Stimulated activated CD8-positive, alpha-beta memory T cell treated with anti-CD3 and anti-CD28 coated beads, Interleukin-4, amount 100 ng/mL, for 1 hour (primary cell): ENCODE measurements at regions not wholly inside any gene's neighbourhood (a gene's known extent, or its start where the extent isn't known, plus 50 kb on each side); places are given as distances from the start of the nearest gene placed in this dataset.

ENCODE experiments used
- DNase-seq, 2 donors: peaks; one replicate each; pipeline ENCODE4 v3.0.0-alpha.2; 2020; ENCODE audit warnings: low read depth in 2 of 2, low spot score in 1 of 2

- DNase-seq = no peak
Measured at GRCh38 chr12:107467716-107468115, 217.9 kb upstream of the PWP1 start.

GRCh38 chr12:107468182-107468581 is 217.4 kb upstream of the PWP1 start:
- DNase-seq = no peak

GRCh38 chr12:107469011-107469410 is 216.6 kb upstream of the PWP1 start:
- DNase-seq = no peak

- DNase-seq = no peak
Measured at GRCh38 chr12:107470645-107471044, 215.0 kb upstream of the PWP1 start.

GRCh38 chr12:107472308-107472707 is 213.3 kb upstream of the PWP1 start:
- DNase-seq = no peak

- no peak for DNase-seq
Measured at GRCh38 chr12:107474099-107474498, 211.5 kb upstream of the PWP1 start.

DNA sequence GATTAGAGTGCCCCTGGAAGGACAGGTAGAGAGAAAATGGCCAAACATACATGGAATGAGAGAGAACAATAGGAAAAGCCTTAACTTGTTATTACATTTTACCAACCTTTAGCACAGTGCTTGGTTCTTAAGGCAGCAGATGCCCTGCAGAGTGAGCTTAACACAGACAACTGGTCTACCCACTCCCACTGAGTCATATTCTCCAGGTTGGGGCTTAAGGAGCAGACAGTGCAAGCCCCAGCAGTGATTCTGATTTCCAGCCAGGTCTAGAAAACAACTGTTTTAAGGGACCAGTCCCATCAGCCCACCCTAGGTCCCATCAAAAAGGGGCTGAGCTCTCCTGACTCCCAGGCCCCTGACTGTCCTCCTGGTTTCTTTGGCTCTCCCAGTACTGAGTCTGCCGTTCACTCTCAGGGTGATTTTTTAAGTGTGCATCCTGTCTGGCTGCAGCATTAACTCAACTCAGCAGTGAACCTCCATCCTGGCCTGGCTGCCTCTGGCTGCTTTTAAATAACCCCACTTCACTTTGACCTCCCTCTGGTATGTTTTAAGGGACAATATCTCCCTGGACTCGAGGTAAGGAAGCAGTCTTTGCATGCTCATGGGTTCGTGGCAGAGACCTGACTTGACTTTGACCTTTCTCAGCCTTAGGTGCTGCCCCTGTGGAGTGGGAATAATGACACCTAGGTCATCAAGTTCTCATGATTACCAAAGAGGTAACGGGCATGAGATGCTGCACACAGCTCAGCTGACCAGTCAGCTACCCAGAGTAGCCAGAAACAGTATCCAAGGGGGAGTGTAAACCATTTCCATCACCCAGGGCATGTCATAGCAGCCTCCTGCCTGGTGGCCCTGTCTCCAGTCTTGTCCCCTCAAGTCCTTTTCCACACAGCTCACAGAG is 210.7 kb upstream of the PWP1 start:
- DNase-seq = no peak

- DNase-seq = no peak
Measured at GRCh38 chr12:107475900-107476299, 209.7 kb upstream of the PWP1 start.

GRCh38 chr12:107477018-107477417 is 208.6 kb upstream of the PWP1 start:
- DNase-seq = no peak

GRCh38 chr12:107477947-107478610 is 207.5 kb upstream of the PWP1 start:
- no peak for DNase-seq

GRCh38 chr12:107478881-107479280 is 206.7 kb upstream of the PWP1 start:
- DNase-seq = no peak

- no peak for DNase-seq
Measured at GRCh38 chr12:107480836-107481608, 204.6 kb upstream of the PWP1 start.

DNA sequence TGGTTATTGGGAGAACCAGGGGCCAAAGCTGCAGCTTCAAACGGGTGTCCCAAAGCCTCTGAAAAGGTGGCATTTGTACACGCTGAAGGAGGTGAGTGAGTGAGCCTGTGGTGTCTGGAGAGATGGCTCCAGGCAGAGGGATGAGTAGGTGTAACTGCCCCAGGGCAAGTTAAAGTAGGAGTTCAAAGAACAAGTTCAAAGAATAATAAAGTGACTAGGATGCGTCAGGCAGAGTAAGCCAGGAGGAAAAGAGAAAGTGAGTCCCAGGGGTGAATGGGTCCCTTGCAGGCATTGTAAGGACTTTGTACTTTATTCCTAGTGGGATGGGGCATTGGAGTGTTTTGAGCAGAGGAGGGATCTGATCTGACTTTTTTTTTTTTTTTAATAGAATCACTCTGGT is 201.4 kb upstream of the PWP1 start:
- DNase-seq = no peak

GRCh38 chr12:107484941-107485340 is 200.7 kb upstream of the PWP1 start:
- DNase-seq = no peak

DNA sequence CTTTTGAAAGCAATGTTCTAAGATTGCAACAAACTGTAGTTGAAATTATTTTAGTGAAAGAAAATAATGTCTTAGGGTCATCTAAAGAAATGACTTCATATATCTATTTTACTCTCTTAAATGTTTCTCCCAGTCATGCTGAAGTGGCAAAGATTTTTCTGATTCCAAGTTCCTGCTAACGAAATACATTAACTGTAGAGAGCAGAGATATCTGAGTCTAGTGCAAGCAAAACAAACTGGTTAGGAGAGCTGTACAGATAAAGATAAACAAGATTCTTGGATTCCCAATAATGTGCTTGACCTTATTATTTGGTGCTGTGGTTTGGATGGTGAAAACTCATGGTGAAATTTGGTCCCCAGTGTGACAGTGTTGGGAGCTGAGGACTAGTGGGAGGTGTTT is 199.9 kb upstream of the PWP1 start:
- DNase-seq = no peak

DNA sequence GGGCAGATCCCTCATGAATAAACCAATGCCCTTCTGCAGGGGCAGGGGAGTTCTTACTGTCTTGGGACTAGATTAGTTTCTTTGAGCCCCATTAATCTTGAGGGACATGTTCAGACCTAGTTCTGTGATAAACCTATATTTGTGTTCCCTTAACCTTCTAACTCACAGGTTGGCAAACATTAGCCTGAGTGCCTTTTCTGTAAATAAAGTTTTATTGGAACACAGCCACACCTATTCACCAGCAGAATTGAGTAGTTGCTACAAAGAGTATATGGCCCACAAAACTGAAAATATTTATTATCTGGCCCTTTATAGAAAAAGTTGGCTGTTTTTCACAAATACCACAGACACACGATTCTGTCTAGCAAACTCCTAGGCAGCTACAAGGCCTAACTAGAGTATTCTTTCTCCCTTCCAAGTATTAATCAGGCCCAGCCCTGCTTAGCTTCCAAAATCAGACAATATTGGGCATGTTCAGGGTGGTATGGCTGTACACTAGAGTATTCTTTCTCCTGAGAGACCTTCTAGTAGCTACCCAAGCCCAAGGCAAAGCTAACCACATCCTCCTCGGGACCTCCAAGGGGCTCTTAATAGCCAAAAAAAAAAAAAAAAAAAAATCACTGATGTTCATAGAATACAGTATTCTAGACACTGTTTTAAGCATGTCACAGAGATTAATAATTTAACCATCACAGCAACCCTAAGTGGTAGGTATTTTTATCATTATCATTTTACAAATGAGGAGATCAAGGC is 199.3 kb upstream of the PWP1 start:
- no peak for DNase-seq

DNA sequence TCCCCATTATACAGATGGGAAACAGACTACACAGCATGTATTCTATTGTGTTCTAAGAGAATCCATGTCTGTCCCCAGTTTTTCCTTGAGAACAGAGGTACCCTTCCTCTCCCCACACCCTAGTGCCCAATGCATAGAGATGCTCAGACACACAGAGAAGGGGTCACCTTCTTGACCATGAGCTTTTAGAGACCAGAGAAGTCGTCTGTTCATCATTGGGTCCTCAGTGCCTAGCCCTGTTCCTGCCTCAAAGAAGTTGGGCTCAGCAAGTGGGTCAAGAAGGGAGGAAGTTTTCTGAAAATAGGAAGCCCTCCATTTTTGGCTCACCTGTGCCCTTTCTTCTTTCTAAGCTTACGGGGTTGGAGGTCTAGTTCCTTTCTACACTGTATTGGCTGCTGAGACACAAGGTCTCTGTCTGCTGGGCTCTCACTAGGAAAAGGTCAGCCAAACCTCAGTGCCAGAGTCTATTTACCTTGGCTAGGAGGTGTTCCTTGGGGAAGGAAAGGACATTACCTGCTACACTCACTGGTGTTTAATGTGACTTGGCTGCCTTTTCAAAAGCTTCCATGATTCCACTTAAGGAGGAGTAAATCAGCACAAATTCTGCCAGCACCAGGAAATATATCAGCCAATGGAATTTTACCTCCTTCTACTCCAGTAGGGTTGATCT is 198.5 kb upstream of the PWP1 start:
- DNase-seq = no peak

DNA sequence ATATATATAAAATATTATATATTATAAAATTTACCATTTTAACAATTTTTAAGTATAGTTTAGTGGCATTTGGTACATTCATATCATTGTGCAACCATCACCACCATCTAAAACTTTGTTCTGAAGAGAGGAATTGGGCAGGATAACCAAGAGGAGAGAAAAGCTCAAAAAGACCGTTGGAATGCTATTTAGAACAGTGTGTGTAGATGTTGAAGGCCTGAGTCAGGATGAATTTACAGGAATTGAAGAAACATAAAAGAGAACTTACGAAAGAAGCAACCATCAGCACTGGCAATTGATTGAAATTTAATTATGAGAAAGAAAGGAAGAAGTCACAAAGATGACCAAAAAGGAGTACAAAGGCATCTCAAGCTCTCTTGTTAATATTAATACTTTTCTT is 196.9 kb upstream of the PWP1 start:
- no peak for DNase-seq

DNA sequence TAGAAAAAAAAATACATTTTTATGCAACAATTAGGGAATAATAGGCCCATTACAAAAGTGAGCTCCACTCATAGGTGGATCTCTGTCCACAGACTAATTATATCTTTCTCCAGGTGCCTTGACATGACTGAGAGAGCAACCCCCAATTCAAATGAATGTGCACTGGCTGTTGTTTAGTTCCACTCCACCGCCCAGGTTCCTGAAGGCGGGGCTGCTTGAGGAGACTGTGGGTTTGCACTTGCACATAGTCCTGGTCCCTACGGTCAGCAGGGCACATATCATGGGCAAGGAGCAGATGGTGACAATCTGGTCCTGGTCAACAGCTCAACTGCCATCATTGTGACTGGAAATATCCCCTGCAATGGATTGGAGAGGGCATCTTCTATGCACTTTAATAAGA is 195.6 kb upstream of the PWP1 start:
- no peak for DNase-seq

DNA sequence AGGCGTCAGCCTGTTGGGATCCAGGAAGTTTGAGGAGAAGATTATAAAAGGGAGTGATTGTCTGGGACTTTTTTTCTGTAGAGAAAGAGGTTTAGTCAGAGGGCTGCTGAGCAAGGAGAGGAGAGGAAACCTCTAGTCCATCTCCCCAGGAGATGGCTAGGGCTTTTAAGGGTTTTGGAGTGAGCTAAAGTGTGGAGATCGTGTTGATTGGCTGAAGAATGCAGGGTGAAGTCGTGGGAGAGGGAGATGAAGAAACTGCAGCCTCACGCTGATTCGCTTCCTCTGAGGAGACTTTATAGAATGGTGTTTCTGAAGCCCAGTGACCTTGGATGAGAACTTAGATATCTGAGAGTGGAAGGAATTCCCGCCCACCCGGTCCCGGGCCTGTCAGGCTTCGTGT is 193.7 kb upstream of the PWP1 start:
- no peak for DNase-seq
